BLaER1 (cell line): ENCODE measurements at regions not wholly inside any gene's neighbourhood (a gene's known extent, or its start where the extent isn't known, plus 50 kb on each side); places are given as distances from the start of the nearest gene placed in this dataset.
"Not testable (repeated sequence)": the region's sequence is repeated elsewhere in the genome, so short reads cannot be mapped to it uniquely, and the experiment has no call there.

Source experiments
- H3K27ac ChIP-seq: shearing (Covaris generic); formaldehyde crosslinking; 2 replicates; pipeline ENCODE4 v1.8.1; 2022
- H3K27me3 ChIP-seq: shearing (Covaris generic); formaldehyde crosslinking; 2 replicates; pipeline ENCODE4 v1.8.1; 2022
- H3K36me3 ChIP-seq: shearing (Covaris generic); formaldehyde crosslinking; 2 replicates; pipeline ENCODE4 v1.8.1; 2022
- H3K4me1 ChIP-seq: shearing (Covaris generic); formaldehyde crosslinking; 2 replicates; pipeline ENCODE4 v1.8.1; 2022
- H3K4me2 ChIP-seq: shearing (Covaris generic); formaldehyde crosslinking; 2 replicates; pipeline ENCODE4 v1.8.1; 2022
- H3K4me3 ChIP-seq: shearing (Covaris generic); formaldehyde crosslinking; 2 replicates; pipeline ENCODE4 v1.8.1; 2022
- H3K9ac ChIP-seq: shearing (Covaris generic); formaldehyde crosslinking; 2 replicates; pipeline ENCODE4 v1.8.1; 2022
- H3K9me3 ChIP-seq: shearing (Covaris generic); formaldehyde crosslinking; 2 replicates; pipeline ENCODE4 v1.8.1; 2022
- H4K20me1 ChIP-seq: shearing (Covaris generic); formaldehyde crosslinking; 2 replicates; pipeline ENCODE4 v1.8.1; 2022
- Cebpa-rat ChIP-seq: shearing (Covaris generic); IDR thresholded peaks from 2 replicates; pipeline ENCODE4 v1.8.1; 2022

DNA sequence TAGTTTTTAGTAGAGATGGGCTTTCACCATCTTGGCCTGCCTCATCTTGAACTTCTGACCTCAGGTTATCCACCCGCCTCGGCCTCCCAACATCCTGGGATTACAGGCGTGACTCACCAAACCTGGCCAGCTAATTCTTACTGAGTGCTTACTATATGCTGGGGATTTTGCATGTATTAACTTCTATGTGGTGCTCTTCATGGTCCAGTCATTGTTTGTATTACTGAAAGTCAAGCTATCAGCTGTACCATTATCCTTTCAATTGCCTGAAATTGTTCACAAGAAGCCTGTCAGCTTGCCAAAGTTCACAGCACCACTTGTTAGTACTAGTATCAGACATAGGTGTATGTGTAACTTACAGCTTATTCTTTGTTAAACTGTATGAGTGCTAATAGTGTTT is 1272.1 kb downstream of the ARAP2 start:
- H3K4me3 ChIP-seq, result no peak overlapping the region
- no peaks in the 10 kb centered on the region for H3K36me3 ChIP-seq
- no peaks in the 10 kb centered on the region for H3K4me1 ChIP-seq
- H3K9ac ChIP-seq, result no peak overlapping the region
- H4K20me1 ChIP-seq, result no peaks in the 10 kb centered on the region
- no peaks in the 10 kb centered on the region for H3K9me3 ChIP-seq
- TF ChIP-seq Cebpa-rat, result no peak
- H3K4me2 ChIP-seq, result no peak overlapping the region
- H3K27ac ChIP-seq, result no peak overlapping the region
- no peaks in the 10 kb centered on the region for H3K27me3 ChIP-seq

DNA sequence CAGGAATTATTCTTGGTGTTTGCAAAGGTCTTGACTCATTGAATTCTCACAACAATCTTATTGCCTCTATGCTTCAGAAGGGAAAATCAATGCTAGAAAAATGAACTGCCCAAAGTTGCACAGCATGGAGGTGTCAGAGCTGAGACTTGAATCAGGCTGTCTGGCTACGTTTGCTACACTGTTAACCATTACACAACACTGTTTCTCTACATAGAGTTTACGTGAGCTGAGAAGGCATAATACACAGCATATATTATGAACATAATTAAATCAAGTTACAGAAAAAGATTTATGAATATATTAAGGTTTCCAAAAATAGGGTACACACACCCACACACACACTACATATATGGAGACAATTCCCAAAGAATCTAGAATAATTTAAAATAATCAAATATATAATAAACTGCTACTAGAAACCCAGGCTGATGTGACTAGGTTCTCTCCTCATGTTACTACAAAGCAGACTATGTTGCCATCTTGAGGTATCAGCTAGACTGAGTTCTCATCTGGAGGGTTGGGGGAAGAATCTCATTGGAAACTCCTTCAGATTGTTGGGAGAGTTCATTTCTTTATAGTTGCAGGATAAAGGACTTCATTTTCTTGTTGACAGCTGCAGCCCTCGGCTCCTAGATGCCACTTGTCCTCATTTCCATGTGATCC is 1270.5 kb downstream of the ARAP2 start:
- no peaks in the 10 kb centered on the region for H3K9me3 ChIP-seq
- H3K27me3 ChIP-seq, result no peaks in the 10 kb centered on the region
- no peak overlapping the region for H3K27ac ChIP-seq
- no peak overlapping the region for H3K9ac ChIP-seq
- no peak for TF ChIP-seq Cebpa-rat
- H3K4me3 ChIP-seq, result no peak overlapping the region
- H3K4me2 ChIP-seq, result no peak overlapping the region
- H3K36me3 ChIP-seq, result no peaks in the 10 kb centered on the region
- no peaks in the 10 kb centered on the region for H3K4me1 ChIP-seq
- H4K20me1 ChIP-seq, result no peaks in the 10 kb centered on the region

DNA sequence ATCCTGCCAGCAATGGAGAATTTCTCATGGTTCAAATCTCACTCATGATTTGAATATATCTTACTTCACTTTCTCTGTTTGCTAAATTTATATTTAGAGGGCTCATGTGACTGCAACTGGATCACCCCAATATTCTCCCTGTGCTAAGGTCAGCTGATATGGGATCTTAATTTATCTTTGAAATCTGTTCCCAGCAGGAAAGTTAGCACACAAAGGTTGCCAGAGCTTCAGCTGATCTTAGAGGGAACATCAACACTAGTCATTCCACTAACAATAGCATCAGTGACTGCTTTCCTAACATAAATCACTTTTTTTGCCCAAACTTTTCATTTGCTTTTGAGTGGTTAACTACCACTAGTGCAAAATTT is 1270.0 kb downstream of the ARAP2 start:
- no peak overlapping the region for H3K9ac ChIP-seq
- H3K9me3 ChIP-seq, result no peaks in the 10 kb centered on the region
- no peaks in the 10 kb centered on the region for H3K36me3 ChIP-seq
- no peaks in the 10 kb centered on the region for H3K4me1 ChIP-seq
- no peak overlapping the region for H3K4me3 ChIP-seq
- no peaks in the 10 kb centered on the region for H4K20me1 ChIP-seq
- H3K27me3 ChIP-seq, result no peaks in the 10 kb centered on the region
- H3K27ac ChIP-seq, result no peak overlapping the region
- TF ChIP-seq Cebpa-rat, result no peak
- no peak overlapping the region for H3K4me2 ChIP-seq

DNA sequence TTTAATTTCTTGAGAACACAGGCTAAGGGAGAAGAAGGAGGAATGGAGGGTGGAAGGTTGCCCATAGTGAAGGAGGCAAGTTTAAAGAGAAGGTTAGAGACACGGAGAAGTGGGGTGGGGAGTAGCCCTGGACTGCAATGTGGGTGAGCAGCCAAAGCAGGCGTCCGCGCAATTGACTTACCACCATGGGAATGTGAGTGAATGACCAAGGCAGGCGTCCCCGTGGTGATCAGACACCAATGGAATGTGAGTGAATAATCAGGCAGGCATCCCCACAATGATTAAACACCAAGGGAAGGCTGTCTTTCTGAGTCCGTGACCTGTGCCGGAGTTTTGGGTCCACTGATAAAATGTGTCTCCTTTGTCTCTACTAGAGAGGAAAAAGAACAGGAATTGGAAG is 1223.1 kb downstream of the ARAP2 start:
- not testable (repeated sequence) for H3K4me1 ChIP-seq, H3K9me3 ChIP-seq, H3K36me3 ChIP-seq, H3K4me2 ChIP-seq, H3K9ac ChIP-seq, H3K27me3 ChIP-seq, H4K20me1 ChIP-seq, H3K4me3 ChIP-seq, H3K27ac ChIP-seq

DNA sequence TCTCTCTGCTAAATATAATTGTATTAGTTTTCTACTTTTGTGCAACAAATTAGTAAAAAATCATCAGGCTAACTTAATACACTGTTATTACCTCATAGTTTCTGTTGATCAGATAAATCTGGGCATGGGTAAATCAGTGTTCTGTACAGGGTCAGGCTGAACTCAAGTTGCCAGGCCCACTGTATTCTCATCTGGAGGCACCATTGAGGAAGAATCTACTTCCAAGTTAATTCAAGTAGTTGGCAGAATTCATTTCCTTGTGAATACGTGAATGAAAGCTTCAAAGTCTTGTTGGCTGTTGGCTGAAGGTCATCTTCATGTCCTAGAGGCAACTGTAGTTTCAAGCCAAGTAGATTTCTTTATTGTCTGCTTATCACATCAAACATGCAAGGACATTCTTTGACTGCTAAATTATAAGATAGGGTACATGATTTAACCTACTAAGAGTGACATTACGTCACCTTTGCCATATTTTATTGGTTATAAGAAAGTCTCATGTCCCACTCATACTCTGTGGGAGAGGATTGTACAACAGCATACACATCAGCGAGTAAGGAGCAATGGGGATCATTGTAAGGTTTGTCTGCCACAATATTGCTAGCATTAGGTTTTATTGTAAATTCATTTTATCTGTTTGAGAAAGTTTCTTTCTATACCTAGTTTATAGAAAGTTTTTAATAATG is 1219.0 kb downstream of the ARAP2 start:
- Histone ChIP-seq H3K4me1 (no peaks in the 10 kb centered on the region), H3K4me2 (no peak overlapping the region), H3K9me3 (no peaks in the 10 kb centered on the region), H3K9ac (no peak overlapping the region), H4K20me1 (no peaks in the 10 kb centered on the region), H3K27me3 (no peaks in the 10 kb centered on the region), H3K36me3 (no peaks in the 10 kb centered on the region), H3K27ac (no peak overlapping the region), H3K4me3 (no peak overlapping the region)
- no peak for TF ChIP-seq Cebpa-rat

DNA sequence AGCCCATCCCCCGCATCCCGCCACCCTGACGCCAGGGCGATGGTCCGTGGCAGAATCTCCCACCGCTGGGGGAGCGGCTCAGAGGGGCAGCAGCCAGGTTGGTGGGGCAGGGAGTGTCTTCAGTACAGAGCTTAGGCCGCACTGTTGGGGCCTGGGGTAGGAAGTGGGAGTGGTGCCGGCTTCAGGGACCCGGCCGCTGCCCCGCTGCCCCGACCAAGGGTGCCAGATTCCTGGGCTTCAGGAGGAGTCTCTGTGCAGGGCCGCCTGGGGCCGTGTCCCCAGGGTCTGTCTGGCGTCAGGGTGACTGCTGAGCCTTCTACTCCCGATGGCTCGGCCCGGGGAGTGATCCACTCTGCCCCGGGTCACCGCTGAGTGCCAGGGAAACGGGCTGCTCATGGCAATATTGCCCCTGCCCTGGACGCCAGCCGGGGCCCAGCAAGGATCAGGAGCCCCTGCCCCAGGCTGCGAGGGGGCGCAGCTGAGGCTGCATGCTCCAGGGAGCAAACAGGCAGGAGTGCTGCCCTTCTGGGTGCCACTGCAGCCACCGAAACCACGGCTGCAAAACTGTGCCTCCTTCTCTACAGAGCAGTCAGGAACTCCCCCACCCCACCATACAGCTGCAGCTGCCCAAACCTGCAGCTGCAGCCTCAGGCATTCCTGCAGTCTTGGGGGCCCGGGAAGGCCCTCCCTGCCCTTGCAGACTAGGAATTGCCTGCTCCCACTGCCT is 1206.1 kb downstream of the ARAP2 start:
- no peaks in the 10 kb centered on the region for H3K27me3 ChIP-seq
- no peak overlapping the region for H3K4me3 ChIP-seq
- no peak for TF ChIP-seq Cebpa-rat
- H3K4me2 ChIP-seq, result no peak overlapping the region
- H3K9ac ChIP-seq, result no peak overlapping the region
- H3K4me1 ChIP-seq, result no peaks in the 10 kb centered on the region
- no peak overlapping the region for H3K27ac ChIP-seq
- peaks cover 9% of the 10 kb centered on the region for H3K9me3 ChIP-seq
- H4K20me1 ChIP-seq, result no peaks in the 10 kb centered on the region
- no peaks in the 10 kb centered on the region for H3K36me3 ChIP-seq

DNA sequence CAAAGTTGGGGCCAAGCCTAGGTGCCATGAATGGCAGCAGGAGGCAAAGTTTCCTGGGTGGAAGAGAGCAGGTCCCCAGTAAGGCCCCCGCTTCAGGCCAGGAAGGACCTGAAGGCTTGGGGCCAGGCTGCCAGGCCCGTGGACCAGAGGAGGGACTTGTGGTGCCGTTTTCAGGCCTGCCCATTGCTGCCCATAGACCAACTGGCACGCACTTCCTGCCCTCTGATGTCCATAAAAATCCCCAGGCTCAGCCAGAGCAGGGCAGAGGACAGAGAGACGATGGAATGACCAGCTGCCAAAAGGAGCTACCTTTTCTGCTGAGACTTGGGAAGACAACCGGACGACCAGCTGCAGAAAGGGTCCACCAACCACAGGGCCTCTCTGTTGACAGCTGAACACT is 1205.5 kb downstream of the ARAP2 start:
- no peak for TF ChIP-seq Cebpa-rat
- Histone ChIP-seq H3K4me1 (no peaks in the 10 kb centered on the region), H3K9me3 (peaks cover 9% of the 10 kb centered on the region)

DNA sequence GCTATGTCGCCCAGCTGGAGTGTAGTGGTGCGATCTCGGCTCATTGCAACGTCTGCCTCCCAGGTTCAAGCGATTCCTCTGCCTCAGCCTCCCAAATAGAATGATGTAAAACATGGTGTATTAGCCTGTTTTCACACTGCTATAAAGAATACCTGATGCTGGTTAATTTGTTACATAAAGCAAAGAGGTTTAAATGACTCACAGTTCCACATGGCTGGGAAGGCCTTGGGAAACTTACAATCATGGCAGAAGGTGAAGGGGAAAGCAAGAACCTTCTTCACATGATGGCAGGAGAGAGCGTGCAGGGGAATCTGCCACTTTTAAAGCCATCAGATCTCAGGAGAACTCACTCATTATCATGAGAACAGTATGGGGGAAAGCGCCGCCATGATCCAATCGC is 1191.8 kb downstream of the ARAP2 start:
- H3K27me3 ChIP-seq, result no peaks in the 10 kb centered on the region
- no peaks in the 10 kb centered on the region for H3K4me1 ChIP-seq
- H3K4me3 ChIP-seq, result no peak overlapping the region
- H3K9ac ChIP-seq, result no peak overlapping the region
- H3K36me3 ChIP-seq, result no peaks in the 10 kb centered on the region
- no peaks in the 10 kb centered on the region for H3K9me3 ChIP-seq
- no peaks in the 10 kb centered on the region for H4K20me1 ChIP-seq
- H3K4me2 ChIP-seq, result no peak overlapping the region
- no peak overlapping the region for H3K27ac ChIP-seq
- no peak for TF ChIP-seq Cebpa-rat

More for the DNA sequence above, 1205.5 kb downstream of the ARAP2 start:
- no peaks in the 10 kb centered on the region for H3K27me3 ChIP-seq
- no peaks in the 10 kb centered on the region for H3K36me3 ChIP-seq
- H3K4me3 ChIP-seq, result no peak overlapping the region
- no peak overlapping the region for H3K27ac ChIP-seq
- no peaks in the 10 kb centered on the region for H4K20me1 ChIP-seq
- no peak overlapping the region for H3K9ac ChIP-seq
- no peak overlapping the region for H3K4me2 ChIP-seq

DNA sequence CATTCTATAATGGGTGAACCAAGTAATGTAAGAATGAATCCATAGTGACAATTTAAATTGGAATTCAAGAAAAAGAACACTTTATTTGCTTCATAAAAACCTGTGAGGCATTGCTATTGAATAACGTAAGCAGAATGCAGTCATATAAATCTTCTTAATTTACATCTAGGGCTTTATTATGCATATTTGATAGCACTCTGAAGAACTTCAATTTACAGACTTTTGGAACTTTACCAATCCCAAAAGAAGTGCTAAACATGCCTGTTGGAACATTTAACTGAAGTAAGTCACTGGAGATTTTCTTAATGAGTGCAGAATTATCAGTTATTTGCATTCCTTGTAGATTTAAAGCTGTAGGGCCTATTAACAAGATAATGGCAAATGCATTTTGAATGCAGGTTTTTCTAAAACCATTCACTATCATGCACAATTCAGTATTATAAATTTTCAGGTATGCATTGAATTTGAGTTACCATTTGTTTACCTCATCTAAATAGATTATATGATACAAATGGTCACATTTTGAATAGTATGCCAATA is 1181.2 kb downstream of the ARAP2 start:
- H4K20me1 ChIP-seq, result no peaks in the 10 kb centered on the region
- TF ChIP-seq Cebpa-rat, result no peak

DNA sequence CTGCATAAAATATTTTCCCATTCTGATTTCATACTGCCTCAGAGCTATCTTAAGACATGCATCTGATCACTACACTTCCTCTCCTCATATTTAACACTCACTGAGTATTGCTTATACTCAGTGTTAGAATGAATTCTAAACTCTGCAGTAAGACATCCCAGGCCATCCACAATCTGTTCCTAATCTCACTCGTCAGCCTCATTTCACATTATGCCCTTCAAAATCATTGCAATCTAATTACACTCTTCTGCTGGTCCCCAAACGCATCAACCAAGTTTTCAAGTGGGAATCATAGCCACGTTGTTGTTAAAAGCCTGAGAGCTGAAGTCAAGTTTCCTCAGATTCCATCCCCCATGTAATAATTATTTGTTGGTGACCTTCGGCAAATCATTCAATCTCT is 1177.9 kb downstream of the ARAP2 start:
- no peak for TF ChIP-seq Cebpa-rat
- Histone ChIP-seq H3K4me3 (no peak overlapping the region), H3K4me1 (no peaks in the 10 kb centered on the region), H4K20me1 (no peaks in the 10 kb centered on the region), H3K27me3 (no peaks in the 10 kb centered on the region), H3K36me3 (no peaks in the 10 kb centered on the region), H3K9ac (no peak overlapping the region), H3K9me3 (no peaks in the 10 kb centered on the region), H3K27ac (no peak overlapping the region), H3K4me2 (no peak overlapping the region)

More for the DNA sequence above, 1181.2 kb downstream of the ARAP2 start:
- no peak overlapping the region for H3K4me3 ChIP-seq
- H3K9me3 ChIP-seq, result no peaks in the 10 kb centered on the region
- H3K4me2 ChIP-seq, result no peak overlapping the region
- H3K9ac ChIP-seq, result no peak overlapping the region
- H3K36me3 ChIP-seq, result no peaks in the 10 kb centered on the region
- no peak overlapping the region for H3K27ac ChIP-seq
- H3K27me3 ChIP-seq, result no peaks in the 10 kb centered on the region
- H3K4me1 ChIP-seq, result no peaks in the 10 kb centered on the region
